NCI-H1694 (cell line): ENCODE measurements at regions not wholly inside any gene's neighbourhood (a gene's known extent, or its start where the extent isn't known, plus 50 kb on each side); places are given as distances from the start of the nearest gene placed in this dataset.

Source experiments
- DNase-seq: peaks from one replicate; lab custom pipeline; 2025; lab: John Stamatoyannopoulos, UW

GRCh38 chrX:98605941-98606340, 1722.2 kb downstream of the RPA4 start:
- DNase-seq: no peak

- no peak for DNase-seq
Measured at GRCh38 chrX:98607739-98608138, 1724.0 kb downstream of the RPA4 start.

- no peak for DNase-seq
Measured at GRCh38 chrX:98627645-98628044, 1743.9 kb downstream of the RPA4 start.

GRCh38 chrX:98637451-98637850, 1753.7 kb downstream of the RPA4 start:
- no peak for DNase-seq

GRCh38 chrX:98646351-98646750, 1762.6 kb downstream of the RPA4 start:
- DNase-seq: peak; percentile 1

- no peak for DNase-seq
Measured at GRCh38 chrX:98654565-98654964, 1755.5 kb downstream of the PCDH19 start.
